Stimulated activated CD4-positive, alpha-beta T cell treated with anti-CD3 and anti-CD28 coated beads, Interleukin-12 subunit alpha, Interleukin-12 subunit beta, amount 100 ng/mL, for 48 hours (primary cell): ENCODE measurements at regions not wholly inside any gene's neighbourhood (a gene's known extent, or its start where the extent isn't known, plus 50 kb on each side); places are given as distances from the start of the nearest gene placed in this dataset.
"Not testable (repeated sequence)": the region's sequence is repeated elsewhere in the genome, so short reads cannot be mapped to it uniquely, and the experiment has no call there.

ENCODE experiments used
- DNase-seq, 3 donors: peaks; one replicate each; pipeline ENCODE4 v3.0.0-alpha.2; 2020; ENCODE audit warnings: low read depth in 2 of 3, low spot score in 1 of 3

GRCh38 chr3:73999501-73999900 is 374.8 kb upstream of the PDZRN3 start:
- no peak for DNase-seq

- not testable (repeated sequence) for DNase-seq
Observed at GRCh38 chr3:73990691-73991090, 365.9 kb upstream of the PDZRN3 start.

- DNase-seq = no peak
Observed at GRCh38 chr3:73966733-73967132, 342.0 kb upstream of the PDZRN3 start.

- no peak for DNase-seq
Observed at GRCh38 chr3:73964818-73965217, 340.1 kb upstream of the PDZRN3 start.

GRCh38 chr3:73955494-73956070 is 330.8 kb upstream of the PDZRN3 start:
- no peak for DNase-seq

- DNase-seq = no peak
Observed at GRCh38 chr3:73954506-73954905, 329.8 kb upstream of the PDZRN3 start.

GRCh38 chr3:73952781-73953180 is 328.0 kb upstream of the PDZRN3 start:
- DNase-seq = no peak

- DNase-seq = no peak
Observed at GRCh38 chr3:73950865-73951558, 326.3 kb upstream of the PDZRN3 start.

GRCh38 chr3:73945541-73945940 is 320.8 kb upstream of the PDZRN3 start:
- DNase-seq = no peak

GRCh38 chr3:73939985-73940384 is 315.2 kb upstream of the PDZRN3 start:
- no peak for DNase-seq

GRCh38 chr3:73933585-73933984 is 308.8 kb upstream of the PDZRN3 start:
- DNase-seq = no peak

GRCh38 chr3:73927203-73927570 is 302.4 kb upstream of the PDZRN3 start:
- no peak for DNase-seq

- DNase-seq = no peak
Observed at GRCh38 chr3:73926360-73927202, 301.8 kb upstream of the PDZRN3 start.

- DNase-seq = no peak
Observed at GRCh38 chr3:73925011-73925410, 300.3 kb upstream of the PDZRN3 start.

GRCh38 chr3:73924048-73924447 is 299.3 kb upstream of the PDZRN3 start:
- no peak for DNase-seq

- DNase-seq = no peak
Observed at GRCh38 chr3:73917643-73918042, 292.9 kb upstream of the PDZRN3 start.

GRCh38 chr3:73915886-73916285 is 291.1 kb upstream of the PDZRN3 start:
- no peak for DNase-seq

- DNase-seq = no peak
Observed at GRCh38 chr3:73908218-73908617, 283.5 kb upstream of the PDZRN3 start.

GRCh38 chr3:73901686-73902085 is 276.9 kb upstream of the PDZRN3 start:
- DNase-seq = no peak

GRCh38 chr3:73894474-73895213 is 269.9 kb upstream of the PDZRN3 start:
- DNase-seq = no peak

- no peak for DNase-seq
Observed at GRCh38 chr3:73893089-73893488, 268.3 kb upstream of the PDZRN3 start.

- DNase-seq = no peak
Observed at GRCh38 chr3:73885862-73886261, 261.1 kb upstream of the PDZRN3 start.
